ENCODE measurements at regions not wholly inside any gene's neighbourhood (a gene's known extent, or its start where the extent isn't known, plus 50 kb on each side); places are given as distances from the start of the nearest gene placed in this dataset.
"Not testable (repeated sequence)": the region's sequence is repeated elsewhere in the genome, so short reads cannot be mapped to it uniquely, and the experiment has no call there.

- TF ChIP-seq CTCF (IDR thresholded peaks at IDR 0.05) (no peak), POLR2A (IDR thresholded peaks at IDR 0.05) (no peak)
- DNase-seq: no peak
- ATAC-seq: no peak
- Histone ChIP-seq H3K4me3 (no peak overlapping the region), H3K27ac (no peak overlapping the region), H3K9me3 (no peaks in the 10 kb centered on the region), H3K4me1 (no peaks in the 10 kb centered on the region), H3K27me3 (no peaks in the 10 kb centered on the region), H3K36me3 (no peaks in the 10 kb centered on the region)
- intact Hi-C loops (cut with DNase I): no loop called here
Measured at GRCh38 chr6:126204598-126204997, 135.3 kb upstream of the CENPW start.

- TF ChIP-seq POLR2A (IDR thresholded peaks at IDR 0.05) (no peak), CTCF (IDR thresholded peaks at IDR 0.05) (no peak)
Measured at GRCh38 chr6:126206504-126207246, 133.2 kb upstream of the CENPW start.

GRCh38 chr6:126210398-126211075 is 129.4 kb upstream of the CENPW start:
- WGBS, 4 donors: 79 to 86% (median 83%) methylated on average over 3 of the region's 3 CpGs
- H3K4me1 ChIP-seq: no peaks in the 10 kb centered on the region
- TF ChIP-seq POLR2A (IDR thresholded peaks at IDR 0.05) (no peak), CTCF (IDR thresholded peaks at IDR 0.05) (no peak)
- intact Hi-C loops (cut with DNase I): no loop called here
- no peak for DNase-seq
- no peaks in the 10 kb centered on the region for H3K27me3 ChIP-seq
- H3K4me3 ChIP-seq: no peak overlapping the region
- no peak overlapping the region for H3K27ac ChIP-seq
- no peak for ATAC-seq
- H3K36me3 ChIP-seq: no peaks in the 10 kb centered on the region
- peaks cover 0 to 9% (median 0%) of the 10 kb centered on the region in 12 donors for H3K9me3 ChIP-seq

More at GRCh38 chr6:126206504-126207246, 133.2 kb upstream of the CENPW start:
- Histone ChIP-seq H3K36me3 (no peaks in the 10 kb centered on the region), H3K4me3 (no peak overlapping the region), H3K9me3 (peaks cover 0 to 1% (median 0%) of the 10 kb centered on the region in 12 donors), H3K4me1 (no peaks in the 10 kb centered on the region), H3K27ac (no peak overlapping the region), H3K27me3 (no peaks in the 10 kb centered on the region)
- intact Hi-C loops (cut with DNase I): no loop called here
- WGBS, 4 donors: 35 to 47% (median 38%) methylated on average over 1 of the region's 1 CpG
- no peak for ATAC-seq
- DNase-seq: no peak

- H3K27ac ChIP-seq: no peak overlapping the region
- peaks cover 0 to 13% (median 0%) of the 10 kb centered on the region in 12 donors for H3K9me3 ChIP-seq
- no peaks in the 10 kb centered on the region for H3K27me3 ChIP-seq
- intact Hi-C loops (cut with DNase I): no loop called here
- H3K4me1 ChIP-seq: no peaks in the 10 kb centered on the region
- 89 to 96% (median 94%) methylated on average over 3 of the region's 3 CpGs for WGBS, 4 donors
- H3K36me3 ChIP-seq: no peaks in the 10 kb centered on the region
- DNase-seq (no peak), ATAC-seq (no peak)
- no peak overlapping the region for H3K4me3 ChIP-seq
- no peak for TF ChIP-seq CTCF (IDR thresholded peaks at IDR 0.05)
- no peak for TF ChIP-seq POLR2A (IDR thresholded peaks at IDR 0.05)
Measured at GRCh38 chr6:126217497-126217896, 122.4 kb upstream of the CENPW start.

GRCh38 chr6:126220901-126221300 is 119.0 kb upstream of the CENPW start:
- intact Hi-C loops (cut with DNase I); H3K4me3 ChIP-seq; H3K27ac ChIP-seq; H3K4me1 ChIP-seq; H3K27me3 ChIP-seq; DNase-seq; H3K36me3 ChIP-seq; ATAC-seq: not testable (repeated sequence)
- H3K9me3 ChIP-seq: peaks cover 0 to 13% (median 0%) of the 10 kb centered on the region in 12 donors
